HG03103 (cell line): ENCODE measurements at regions not wholly inside any gene's neighbourhood (a gene's known extent, or its start where the extent isn't known, plus 50 kb on each side); places are given as distances from the start of the nearest gene placed in this dataset.
"Not testable (repeated sequence)": the region's sequence is repeated elsewhere in the genome, so short reads cannot be mapped to it uniquely, and the experiment has no call there.

Source experiments
- ATAC-seq: cut with Tn5 transposase; IDR thresholded peaks from one replicate; pipeline ENCODE4 v1.9.1; 2021; ENCODE audit warnings: low read depth; ENCODE audit not compliant: unreplicated experiment

DNA sequence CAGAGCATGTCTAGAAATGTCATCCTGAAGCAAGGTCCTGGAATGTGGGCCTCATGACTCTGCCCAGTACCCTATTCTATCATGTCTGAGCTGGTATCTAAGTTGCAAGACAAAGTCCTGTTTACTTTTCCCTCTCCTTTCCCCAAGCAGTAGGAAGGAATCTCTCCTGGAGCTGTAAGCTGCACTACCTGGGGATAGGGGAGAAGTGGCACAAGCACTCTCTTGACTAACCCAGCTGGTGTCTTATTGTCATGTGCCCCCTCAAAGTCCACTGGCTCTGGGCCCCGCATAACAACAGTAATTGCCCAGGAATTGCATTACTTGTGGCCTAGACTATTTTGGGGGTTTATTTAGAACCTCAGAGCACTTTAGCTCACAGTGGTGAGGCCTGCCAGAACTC is 1366.3 kb upstream of the GOT2 start:
- ATAC-seq, result no peak

- ATAC-seq, result no peak
Measured at GRCh38 chr16:60091529-60091928, 1357.4 kb upstream of the GOT2 start.

DNA sequence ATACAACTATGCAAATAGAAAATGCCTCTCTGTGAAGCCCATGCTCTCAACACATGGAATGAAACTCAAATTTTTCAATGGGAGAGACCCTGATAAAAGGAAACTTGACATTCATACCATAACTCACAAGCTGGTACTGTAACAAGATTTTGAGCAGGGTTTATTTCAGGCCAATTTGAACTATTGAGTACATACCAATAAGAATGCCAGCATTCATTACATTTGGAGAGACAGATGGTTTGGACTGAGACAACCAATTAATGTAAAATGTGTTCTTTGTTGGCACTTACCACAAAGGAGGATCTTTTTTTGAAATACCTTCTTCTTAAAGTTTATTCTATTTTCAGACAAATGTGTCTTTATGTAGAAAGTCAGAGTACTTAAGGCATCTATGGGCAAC is 1357.0 kb upstream of the GOT2 start:
- no peak for ATAC-seq

DNA sequence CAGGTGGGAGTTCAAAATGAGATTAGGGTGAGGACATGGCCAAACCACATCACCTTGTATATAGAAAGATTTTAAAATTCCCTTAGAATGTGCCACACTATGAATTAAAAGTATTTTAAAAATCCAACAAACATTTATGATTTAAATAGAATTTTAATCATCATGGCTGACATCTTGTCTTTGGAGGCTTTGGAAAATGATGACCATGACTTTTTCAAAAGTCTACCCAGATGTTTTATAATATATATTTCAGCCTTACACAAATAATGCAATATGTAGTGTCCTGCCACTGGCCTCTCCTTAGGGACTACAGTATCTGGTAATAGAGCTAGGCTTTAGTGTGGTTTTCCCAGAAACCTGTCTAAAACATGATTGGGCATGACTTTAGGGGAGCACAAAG is 1353.4 kb upstream of the GOT2 start:
- no peak for ATAC-seq

DNA sequence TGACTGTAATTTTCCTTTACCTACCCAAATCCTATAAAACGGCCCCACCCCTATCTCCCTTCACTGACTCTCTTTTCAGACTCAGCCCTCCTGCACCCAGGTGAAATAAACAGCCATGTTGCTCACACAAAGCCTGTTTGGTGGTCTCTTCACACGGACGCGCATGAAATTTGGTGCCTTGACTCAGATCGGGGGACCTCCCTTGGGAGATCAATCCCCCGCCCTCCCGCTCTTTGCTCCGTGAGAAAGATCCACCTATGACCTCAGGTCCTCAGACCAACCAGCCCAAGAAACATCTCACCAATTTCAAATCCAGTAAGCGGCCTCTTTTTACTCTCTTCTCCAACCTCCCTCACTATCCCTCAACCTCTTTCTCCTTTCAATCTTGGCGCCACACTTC is 1344.7 kb upstream of the GOT2 start:
- not testable (repeated sequence) for ATAC-seq

- ATAC-seq, result no peak
Measured at GRCh38 chr16:60077861-60078260, 1343.7 kb upstream of the GOT2 start.

DNA sequence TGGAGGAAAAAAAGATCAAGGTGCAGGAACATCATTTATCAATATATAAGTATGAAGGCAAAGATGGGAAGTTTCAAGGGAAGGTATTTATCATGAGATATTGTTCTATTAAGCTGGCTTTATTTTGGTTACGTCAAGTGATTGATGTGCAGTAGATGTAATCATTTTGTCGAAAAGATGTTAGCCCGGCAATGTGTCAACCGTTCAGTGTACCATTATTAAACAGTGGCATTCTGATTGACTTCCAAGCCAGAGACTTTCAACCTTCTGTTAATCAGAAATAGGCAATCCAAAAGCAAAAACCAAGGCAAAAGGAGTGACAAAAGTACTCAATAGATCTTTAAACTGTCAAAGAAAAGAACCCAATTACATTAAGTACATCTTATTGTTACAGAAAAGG is 1340.3 kb upstream of the GOT2 start:
- no peak for ATAC-seq

- ATAC-seq, result no peak
Measured at GRCh38 chr16:60073376-60073775, 1339.3 kb upstream of the GOT2 start.

- no peak for ATAC-seq
Measured at GRCh38 chr16:60064026-60064425, 1329.9 kb upstream of the GOT2 start.

DNA sequence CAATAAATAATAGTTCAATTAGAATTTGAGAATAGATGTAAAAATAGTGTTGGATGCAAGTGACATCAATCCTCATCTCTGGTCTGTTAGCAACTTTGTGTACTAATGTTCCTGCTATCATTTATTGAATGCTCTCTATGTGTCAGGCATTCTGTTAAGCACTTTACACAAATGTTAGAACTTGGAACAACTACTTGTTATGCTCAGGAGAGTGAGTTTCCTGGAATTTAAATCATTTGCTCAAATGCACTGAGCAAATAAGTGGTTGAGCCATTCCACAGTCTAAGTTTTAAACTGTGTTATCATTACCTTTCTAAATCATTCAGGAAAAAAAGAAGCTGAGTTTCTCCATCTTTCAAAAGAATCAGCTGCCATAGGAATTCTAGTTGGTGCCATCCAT is 1327.3 kb upstream of the GOT2 start:
- no peak for ATAC-seq

DNA sequence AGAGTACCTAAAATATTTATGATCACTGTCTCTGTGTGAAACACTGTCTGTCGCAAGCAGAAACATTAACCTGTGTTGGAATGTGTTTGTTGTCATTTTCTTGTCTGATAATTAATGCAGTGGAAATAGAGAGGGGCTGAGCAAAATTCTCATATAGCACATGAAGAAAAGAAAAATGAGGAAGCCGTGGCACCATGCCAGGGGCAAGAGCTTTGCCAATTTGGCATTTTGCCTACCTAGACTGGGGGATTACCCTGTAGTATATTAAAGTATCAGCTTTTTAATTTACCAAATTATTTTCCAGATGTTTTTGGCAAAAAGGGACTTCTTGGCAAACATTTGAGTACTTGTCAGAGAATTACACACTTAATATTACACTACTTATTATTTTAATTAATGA is 1326.6 kb upstream of the GOT2 start:
- no peak for ATAC-seq

GRCh38 chr16:60059141-60059540 is 1325.0 kb upstream of the GOT2 start:
- no peak for ATAC-seq

- no peak for ATAC-seq
Measured at GRCh38 chr16:60041671-60042070, 1307.6 kb upstream of the GOT2 start.

DNA sequence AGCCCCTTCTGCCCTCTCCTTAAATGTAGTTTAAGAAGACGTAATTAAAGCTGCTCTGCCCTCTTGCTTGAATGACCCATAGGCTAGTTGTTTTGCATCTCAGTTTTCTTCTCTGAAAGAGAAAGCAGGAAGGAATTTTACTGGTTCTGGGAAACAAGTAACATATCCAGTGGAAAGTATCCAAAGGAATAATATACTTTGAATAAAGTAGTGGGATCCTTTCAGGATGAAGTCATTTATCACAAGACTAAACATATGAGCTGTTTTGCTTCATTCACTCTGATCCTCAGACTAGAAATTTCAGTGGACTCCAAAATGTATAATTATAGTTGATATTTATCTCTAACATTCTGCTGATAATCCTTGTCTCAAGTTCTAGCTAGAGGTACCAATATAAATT is 1297.6 kb upstream of the GOT2 start:
- no peak for ATAC-seq

- ATAC-seq, result no peak
Measured at GRCh38 chr16:60027351-60027750, 1293.2 kb upstream of the GOT2 start.

- no peak for ATAC-seq
Measured at GRCh38 chr16:60013076-60013475, 1279.0 kb upstream of the GOT2 start.

DNA sequence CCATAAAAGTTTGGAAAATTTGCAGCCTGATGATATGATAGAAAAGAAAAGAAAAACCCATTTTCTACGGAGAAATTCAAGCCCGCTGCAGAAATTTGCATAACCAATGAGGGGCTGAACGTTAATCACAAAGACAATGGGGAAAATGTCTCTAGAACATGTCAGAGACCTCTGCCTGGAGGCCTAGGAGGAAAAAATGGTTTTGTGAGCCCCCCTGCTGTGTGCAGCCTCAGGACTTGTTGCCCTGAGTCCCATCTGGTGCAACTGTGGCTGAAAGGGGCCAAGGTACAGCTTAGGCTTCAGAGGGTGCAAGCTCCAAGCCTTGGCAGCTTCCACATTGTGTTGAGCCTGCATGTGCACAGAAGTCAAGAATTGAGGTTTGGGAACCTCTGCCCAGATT is 1267.4 kb upstream of the GOT2 start:
- no peak for ATAC-seq

- no peak for ATAC-seq
Measured at GRCh38 chr16:59997706-59998105, 1263.6 kb upstream of the GOT2 start.

DNA sequence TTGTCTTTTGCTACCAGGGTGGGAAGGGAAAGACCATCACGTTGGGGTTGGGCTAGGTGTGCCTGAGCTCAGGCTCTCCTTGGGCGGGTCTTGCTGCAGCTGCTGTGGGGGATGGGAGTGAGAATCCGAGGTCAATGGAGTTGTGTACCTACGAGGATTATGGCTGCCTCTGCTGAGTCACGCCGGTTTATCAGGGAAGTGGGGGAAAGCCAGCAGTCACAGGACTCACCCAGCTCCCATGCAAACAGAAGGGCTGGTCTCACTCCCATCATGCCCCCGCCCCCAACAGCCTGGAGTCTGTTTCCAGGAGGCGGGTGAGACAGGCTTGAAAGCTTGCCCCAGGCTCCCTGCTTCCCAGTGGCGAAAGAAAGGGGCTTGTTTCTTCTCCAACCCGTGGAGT is 1259.0 kb upstream of the GOT2 start:
- no peak for ATAC-seq

- no peak for ATAC-seq
Measured at GRCh38 chr16:59991171-59991570, 1257.1 kb upstream of the GOT2 start.

GRCh38 chr16:59988591-59988990 is 1254.5 kb upstream of the GOT2 start:
- no peak for ATAC-seq

DNA sequence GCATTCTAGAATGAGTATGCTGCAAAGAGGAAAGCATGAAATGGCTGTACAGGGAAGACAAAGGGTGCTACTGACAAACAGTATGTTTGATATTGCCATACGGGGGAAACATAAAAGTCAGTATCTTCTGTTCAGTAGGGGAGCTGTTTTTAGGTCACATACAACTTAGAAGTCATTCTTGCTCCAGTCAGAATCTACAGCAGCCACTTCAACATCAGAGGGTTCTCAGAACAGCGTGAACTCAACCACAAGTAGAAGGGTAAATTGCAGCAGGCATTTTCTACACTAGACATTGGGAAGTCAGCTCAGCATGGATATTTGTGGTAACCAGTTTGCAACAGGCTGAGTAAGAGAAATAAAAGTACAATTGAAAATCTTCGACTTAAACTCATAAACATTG is 1241.8 kb upstream of the GOT2 start:
- no peak for ATAC-seq

- no peak for ATAC-seq
Measured at GRCh38 chr16:59973966-59974365, 1239.8 kb upstream of the GOT2 start.

GRCh38 chr16:59971264-59971663 is 1237.1 kb upstream of the GOT2 start:
- no peak for ATAC-seq
